Eye (tissue), 1 donor: ENCODE measurements at regions not wholly inside any gene's neighbourhood (a gene's known extent, or its start where the extent isn't known, plus 50 kb on each side); places are given as distances from the start of the nearest gene placed in this dataset.
"Not testable (repeated sequence)": the region's sequence is repeated elsewhere in the genome, so short reads cannot be mapped to it uniquely, and the experiment has no call there.

Source experiments
- DNase-seq: peaks from one replicate; pipeline ENCODE4 v3.0.0-alpha.2; 2015

DNA sequence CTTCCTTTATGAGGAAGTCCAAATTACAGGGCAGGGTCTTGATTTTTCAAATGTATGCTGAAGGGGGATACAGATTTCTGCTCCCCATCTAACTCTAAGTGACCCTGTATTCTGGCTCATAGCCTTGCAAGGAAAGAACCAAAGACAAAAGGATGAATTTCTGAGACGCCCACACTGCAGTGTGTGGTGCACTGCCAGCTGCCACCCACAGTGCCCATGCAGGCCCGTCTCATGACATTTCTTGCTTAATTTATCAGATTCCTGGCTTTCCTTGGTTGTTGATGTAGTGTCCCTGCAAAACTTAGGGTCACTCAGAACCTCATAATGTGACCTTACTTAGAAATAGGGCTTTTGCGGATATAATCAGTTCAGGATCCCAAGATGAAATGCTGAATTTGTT lies 68.0 kb downstream of the CBLN4 start:
- DNase-seq = no peak

GRCh38 chr20:55936209-55936595 lies 69.1 kb downstream of the CBLN4 start:
- DNase-seq = no peak

GRCh38 chr20:55935448-55936208 lies 69.7 kb downstream of the CBLN4 start:
- DNase-seq = no peak

DNA sequence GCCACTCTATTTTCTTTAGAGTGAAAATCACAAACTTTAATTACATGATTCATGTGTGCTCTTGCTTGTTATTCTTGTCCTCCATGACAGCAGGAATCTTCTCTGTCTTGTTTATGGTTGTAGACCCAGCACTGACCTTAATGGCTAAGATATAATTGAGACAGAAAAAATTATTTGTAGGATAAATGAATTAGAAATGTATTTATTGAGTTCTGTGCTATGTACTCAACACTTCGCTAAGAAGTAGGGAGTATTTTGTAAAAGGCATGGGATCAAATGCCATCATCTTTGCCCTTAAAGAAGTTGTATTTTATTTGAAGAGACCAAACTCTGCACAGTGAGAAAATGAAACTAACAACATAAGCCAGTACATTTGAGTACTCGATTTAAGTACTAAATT lies 71.2 kb downstream of the CBLN4 start:
- DNase-seq = no peak

- not testable (repeated sequence) for DNase-seq
These were observed 74.4 kb downstream of the CBLN4 start for GRCh38 chr20:55930876-55931275.

DNA sequence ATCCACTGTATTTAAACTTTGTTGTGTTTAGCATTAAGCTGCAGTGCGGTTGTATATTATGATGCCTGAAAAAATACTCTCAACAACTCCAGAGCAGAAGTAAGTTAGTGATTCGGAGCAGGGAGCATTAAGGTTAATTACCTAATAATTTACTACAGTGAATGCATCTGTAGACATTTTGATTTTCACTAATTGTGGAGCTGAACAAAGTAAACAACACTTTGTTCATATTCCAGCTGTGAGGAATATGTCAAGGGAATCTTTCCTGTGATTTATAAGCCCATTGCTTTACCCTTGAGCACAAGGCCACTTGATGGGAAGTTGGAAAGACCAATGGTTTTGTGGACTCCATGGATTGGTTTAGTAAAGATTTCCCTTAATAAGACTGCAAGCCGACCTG lies 77.1 kb downstream of the CBLN4 start:
- no peak for DNase-seq

- DNase-seq = no peak
These were observed 85.4 kb downstream of the CBLN4 start for GRCh38 chr20:55919956-55920355.

GRCh38 chr20:55919319-55919718 lies 86.0 kb downstream of the CBLN4 start:
- no peak for DNase-seq

- DNase-seq = no peak
These were observed 86.8 kb downstream of the CBLN4 start for GRCh38 chr20:55918471-55918870.

- DNase-seq = no peak
These were observed 112.3 kb downstream of the CBLN4 start for GRCh38 chr20:55893031-55893430.

DNA sequence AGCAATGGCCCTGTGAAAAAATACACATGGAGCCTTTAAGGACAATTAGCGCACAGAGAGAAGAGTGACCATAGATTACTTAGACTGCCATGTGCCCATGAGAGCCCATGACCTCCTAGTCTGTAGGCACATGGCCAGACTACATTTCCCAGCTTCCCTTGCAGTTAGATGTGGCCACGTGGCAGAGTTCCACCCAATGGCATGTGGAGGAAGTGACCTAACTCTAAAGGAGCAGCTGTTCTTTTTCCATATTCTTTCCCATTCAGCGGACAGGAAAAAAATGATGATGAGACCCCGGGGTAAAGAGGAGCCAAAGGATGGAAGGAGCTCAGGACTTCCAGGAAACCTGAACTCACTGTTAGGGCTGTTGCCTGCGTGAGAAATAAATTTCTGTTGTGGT lies 116.6 kb downstream of the CBLN4 start:
- DNase-seq = peak; percentile 53

DNA sequence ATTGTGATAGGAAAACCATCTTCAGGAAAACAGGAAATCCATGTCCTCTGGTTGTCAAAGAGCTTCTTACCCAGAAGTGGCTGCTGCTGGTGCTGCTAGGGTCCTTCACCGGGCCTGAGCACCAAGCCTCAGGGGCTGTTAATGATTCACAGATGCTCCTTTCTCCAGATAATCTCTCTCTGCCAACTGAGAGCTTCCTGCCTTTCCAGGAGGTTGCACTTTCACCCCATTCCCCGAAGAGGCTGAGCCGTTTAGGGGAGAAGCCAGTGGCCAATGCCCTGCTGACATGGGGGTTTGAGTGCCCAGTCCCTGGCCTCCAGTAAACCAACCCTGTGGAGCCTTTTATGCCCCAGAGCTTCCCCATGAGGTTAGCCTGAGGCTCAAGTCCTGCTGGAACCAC lies 122.4 kb downstream of the CBLN4 start:
- DNase-seq = peak; percentile 2

DNA sequence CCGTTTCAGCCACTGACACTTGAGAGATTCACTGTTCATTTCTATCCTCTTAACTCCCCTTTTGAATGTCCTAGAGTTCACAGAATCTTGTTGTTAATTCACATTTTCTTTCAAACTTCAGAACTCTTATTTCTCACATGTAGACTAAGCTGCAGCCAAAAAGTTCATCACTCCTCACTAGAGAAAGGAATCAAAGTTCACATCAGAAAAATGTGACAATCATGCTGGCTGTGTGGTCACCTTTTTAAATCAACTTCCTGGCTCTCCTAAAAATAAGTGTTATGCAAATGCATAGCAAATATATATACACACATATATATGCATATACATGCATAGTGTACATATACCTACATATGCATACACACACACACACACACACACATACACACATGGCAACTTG lies 123.0 kb downstream of the CBLN4 start:
- DNase-seq = no peak

DNA sequence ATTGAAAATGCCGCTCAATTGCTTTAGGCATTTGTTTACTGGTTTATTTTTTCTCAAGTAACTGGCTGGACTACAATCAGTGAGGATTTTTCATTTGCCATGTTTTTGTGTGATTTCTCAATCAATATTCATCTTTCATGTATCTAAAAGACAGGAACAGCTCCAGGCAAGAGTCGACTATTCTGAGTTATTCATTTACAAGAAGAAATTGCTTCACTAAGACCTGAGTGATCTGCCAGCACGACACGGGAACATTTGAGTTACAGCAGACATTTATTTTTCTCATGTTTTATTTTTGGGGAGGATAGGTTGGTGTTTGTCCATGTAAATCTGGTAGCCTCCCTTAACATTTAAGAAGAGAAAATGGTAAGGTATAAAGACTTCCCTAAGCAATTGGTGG lies 124.1 kb downstream of the CBLN4 start:
- DNase-seq = no peak

DNA sequence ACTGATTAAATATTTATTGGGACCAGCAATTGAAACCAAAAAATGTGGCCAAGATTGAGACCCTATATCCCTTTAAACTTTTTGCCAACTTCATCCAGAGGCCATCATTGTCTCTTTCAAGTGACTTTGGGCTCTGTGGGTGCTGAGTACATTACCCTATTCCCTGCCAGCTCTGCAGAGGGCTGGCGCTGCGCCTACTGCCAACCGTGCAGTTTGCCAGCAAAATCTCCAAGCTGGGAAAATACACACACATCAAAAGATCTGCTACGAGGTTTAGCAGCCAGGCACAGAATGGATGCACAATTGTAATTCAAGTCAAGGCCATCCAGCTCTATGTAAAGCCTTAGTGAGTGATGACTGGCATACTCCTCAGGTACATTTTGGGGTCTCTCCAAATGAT lies 125.0 kb downstream of the CBLN4 start:
- no peak for DNase-seq

GRCh38 chr20:55855052-55855451 lies 150.3 kb downstream of the CBLN4 start:
- DNase-seq = no peak

DNA sequence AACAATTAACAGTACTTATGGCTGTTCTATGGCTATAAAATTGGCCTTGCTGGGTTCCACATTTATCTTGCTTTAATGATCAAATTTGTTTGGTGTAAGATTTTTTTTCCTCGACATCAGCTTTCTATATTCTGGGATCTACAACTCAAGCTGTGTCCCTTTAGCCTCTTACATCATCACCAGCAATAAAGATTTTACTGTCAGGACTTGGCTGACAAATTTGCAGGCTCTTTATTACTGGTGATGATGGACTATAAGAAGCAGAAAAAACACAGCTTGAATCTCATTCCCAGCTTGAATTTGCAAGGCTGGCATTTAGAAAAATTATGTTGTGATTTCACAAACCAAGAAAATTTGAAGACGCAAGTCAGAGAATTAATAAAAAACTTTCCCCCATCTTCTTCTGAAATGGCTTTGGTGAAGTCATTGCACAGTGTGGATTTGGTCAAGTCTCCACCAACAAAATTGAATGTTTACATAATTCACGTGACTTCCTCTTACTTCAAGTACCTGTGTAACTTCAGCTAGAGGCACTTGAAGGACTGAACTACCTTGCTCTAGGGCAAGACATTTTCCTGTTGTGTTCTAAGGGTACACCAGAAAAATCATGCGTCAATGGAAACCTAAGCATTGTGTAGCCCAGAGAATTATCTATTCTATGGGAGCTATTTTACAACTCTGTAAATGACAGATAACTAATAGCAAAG lies 175.0 kb downstream of the CBLN4 start:
- no peak for DNase-seq

- no peak for DNase-seq
These were observed 200.2 kb downstream of the CBLN4 start for GRCh38 chr20:55805138-55805537.

- DNase-seq = no peak
These were observed 204.6 kb downstream of the CBLN4 start for GRCh38 chr20:55800552-55801245.

DNA sequence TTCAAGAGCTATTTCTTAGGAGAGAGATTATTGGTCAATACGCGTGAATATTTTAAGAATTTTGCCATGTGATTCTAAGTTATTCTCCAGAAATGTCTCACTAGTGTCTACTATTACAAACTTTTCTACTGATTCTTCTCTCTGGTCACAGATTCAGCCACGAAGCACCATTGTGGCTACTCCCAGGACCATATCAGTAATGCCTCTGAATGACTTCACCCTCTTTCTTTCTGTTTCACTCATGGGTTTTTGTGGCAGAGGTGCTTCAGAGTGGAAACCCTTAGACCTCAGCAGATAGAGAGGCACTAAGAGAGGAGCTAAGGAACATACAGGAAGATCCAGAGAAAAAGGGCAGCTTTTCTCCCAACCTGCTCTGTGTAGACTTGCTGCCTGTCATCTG lies 211.3 kb downstream of the CBLN4 start:
- DNase-seq = no peak

DNA sequence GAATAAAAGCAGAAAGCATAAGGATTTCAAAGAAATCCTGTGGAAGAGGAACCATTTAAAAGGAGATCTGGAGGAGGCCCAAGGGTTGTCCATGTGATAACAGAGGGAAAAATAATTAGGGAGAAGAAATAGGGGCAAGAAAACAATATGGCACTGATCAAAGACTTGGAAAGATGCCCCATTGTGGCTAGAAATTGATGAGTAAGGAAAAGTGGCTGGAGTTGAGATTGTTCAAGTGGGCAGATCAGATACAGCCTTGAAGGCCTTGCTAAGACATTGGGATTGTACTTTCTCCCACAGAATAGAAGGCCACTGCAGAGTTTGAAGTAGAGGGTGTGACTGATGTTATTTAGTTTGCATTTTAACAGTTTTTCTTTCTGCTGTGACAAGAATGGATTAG lies 213.3 kb downstream of the CBLN4 start:
- DNase-seq = no peak

DNA sequence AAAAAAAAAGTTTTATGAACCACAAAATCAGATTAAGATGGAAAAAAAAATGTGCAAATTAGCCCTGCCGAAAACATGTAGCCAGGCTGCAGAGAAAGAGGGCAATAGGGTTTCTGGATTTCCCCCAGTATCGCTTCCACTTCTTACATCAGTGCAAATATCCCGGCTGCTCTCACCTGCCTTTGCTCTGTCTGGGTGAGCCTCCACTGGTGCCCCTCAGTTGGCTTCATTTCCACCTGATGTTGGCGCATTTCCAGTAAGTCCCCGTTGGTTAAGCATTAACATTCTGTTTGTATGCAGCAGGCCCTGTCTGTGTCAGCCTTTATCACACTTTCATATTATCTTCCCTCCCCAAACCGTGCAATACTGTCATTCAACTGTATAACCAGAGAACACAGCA lies 215.1 kb downstream of the CBLN4 start:
- no peak for DNase-seq

DNA sequence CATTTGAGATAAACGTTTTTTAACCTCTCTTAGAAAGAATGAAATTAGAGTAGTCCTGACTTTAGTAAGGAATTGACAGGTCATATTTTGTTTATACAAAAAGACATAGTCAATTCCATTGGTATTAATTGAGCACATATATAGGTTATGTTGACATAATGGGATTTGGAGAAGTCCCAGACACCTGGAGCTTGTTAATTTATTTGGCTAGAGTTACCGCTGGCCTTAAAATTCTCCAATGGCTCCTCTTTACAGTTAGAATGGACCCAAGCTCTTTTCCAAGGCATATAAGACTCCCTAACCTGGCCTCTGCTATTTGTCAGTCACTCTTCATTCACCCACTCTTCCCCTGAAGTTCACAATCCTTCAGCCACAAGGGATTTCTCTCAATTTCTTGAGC lies 221.3 kb downstream of the CBLN4 start:
- peak; percentile 3 for DNase-seq

- DNase-seq = peak; percentile 1
These were observed 221.9 kb downstream of the CBLN4 start for GRCh38 chr20:55783381-55783780.
